Breast epithelium (tissue), 4 donors: ENCODE measurements at regions not wholly inside any gene's neighbourhood (a gene's known extent, or its start where the extent isn't known, plus 50 kb on each side); places are given as distances from the start of the nearest gene placed in this dataset.

ENCODE experiments used
- DNase-seq, 2 donors: peaks; one replicate each; pipeline ENCODE4 v3.0.0-alpha.2; 2019; ENCODE audit warnings: low spot score in 2 of 2
- H3K27ac ChIP-seq, 2 donors: fragments of 200-600 bp; sonication (generic) in 1 of 2; one replicate each; pipeline ENCODE4 v1.5.1; 2016 to 2019; ENCODE audit warnings: mild to moderate bottlenecking in 1 of 2
- H3K27me3 ChIP-seq, 2 donors: fragments of 200-600 bp; sonication (generic) in 1 of 2; one replicate each; pipeline versions ENCODE4 v1.5.1 to v1.6.0; 2017 to 2019; ENCODE audit warnings: control low read depth in 1 of 2, mild to moderate bottlenecking in 1 of 2
- H3K36me3 ChIP-seq: fragments of 200-600 bp; one replicate; pipeline ENCODE4 v1.5.1; 2019
- H3K4me1 ChIP-seq, 2 donors: fragments of 200-600 bp; sonication (generic); one replicate each; pipeline ENCODE4 v1.5.1; 2016 to 2019; ENCODE audit warnings: control low read depth in 1 of 2
- H3K4me3 ChIP-seq, 3 donors: fragments of 200-600 bp; sonication (generic); 1 replicate in 2 of 3; 2 replicates in 1 of 3; pipeline ENCODE4 v1.5.1; 2016 to 2019; ENCODE audit warnings: mild to moderate bottlenecking in 3 of 3, moderate library complexity in 2 of 3
- H3K9me3 ChIP-seq, 2 donors: fragments of 200-600 bp; sonication (generic) in 1 of 2; one replicate each; pipeline ENCODE4 v1.5.1; 2016 to 2019; ENCODE audit warnings: control low read depth in 1 of 2
- POLR2A ChIP-seq: fragments of 450-650 bp; IDR thresholded peaks from one replicate; pipeline ENCODE4 v1.6.1; 2016; ENCODE audit warnings: antibody characterized with exemption, mild to moderate bottlenecking, moderate library complexity
- POLR2AphosphoS5 ChIP-seq, 3 donors: sonication (generic); formaldehyde crosslinking; IDR thresholded peaks; one replicate each; pipeline ENCODE4 v1.6.1; 2017; ENCODE audit warnings: antibody characterized with exemption in 3 of 3
- intact Hi-C: fragments of 100-400 bp; cut with DNase I; formaldehyde crosslinking; loops from one replicate; pipeline ENCODE4 v1.15.1; 2023; ENCODE audit warnings: low total_unique reads
- TF ChIP-seq, protein P1 (sequence below), 3 donors: fragments of 450-650 bp; IDR thresholded peaks; one replicate each; pipeline ENCODE4 v1.5.1; 2016 to 2017; ENCODE audit warnings: antibody characterized with exemption in 3 of 3, mild to moderate bottlenecking in 3 of 3, moderate library complexity in 3 of 3

DNA sequence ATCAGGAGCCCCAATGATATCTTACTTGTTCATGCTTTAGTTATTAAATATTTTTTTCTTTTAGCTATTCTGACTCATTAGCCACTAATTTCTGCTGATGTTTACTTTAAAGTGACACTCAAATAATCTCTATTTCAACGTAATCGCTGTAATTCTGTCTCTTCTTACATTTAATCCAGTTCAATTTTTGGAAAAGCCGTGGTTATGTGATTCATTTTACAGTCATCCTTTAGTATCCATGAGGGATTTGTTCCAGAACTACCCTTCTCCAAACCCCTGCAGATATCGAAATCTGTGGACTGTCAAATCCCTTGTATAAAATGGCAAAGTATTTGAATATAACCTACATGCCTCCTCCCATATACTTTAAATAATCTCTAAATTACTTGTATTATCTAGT is 1103.4 kb downstream of the LRFN5 start:
- Histone ChIP-seq H3K4me1 (no peaks in the 10 kb centered on the region), H3K36me3 (no peaks in the 10 kb centered on the region), H3K4me3 (no peak overlapping the region), H3K27me3 (no peaks in the 10 kb centered on the region), H3K27ac (no peak overlapping the region), H3K9me3 (no peaks in the 10 kb centered on the region)
- intact Hi-C loops = no loop called here
- no peak for DNase-seq
- no peak for TF ChIP-seq POLR2A
- no peak for TF ChIP-seq POLR2AphosphoS5 (IDR thresholded peaks at IDR 0.05)

DNA sequence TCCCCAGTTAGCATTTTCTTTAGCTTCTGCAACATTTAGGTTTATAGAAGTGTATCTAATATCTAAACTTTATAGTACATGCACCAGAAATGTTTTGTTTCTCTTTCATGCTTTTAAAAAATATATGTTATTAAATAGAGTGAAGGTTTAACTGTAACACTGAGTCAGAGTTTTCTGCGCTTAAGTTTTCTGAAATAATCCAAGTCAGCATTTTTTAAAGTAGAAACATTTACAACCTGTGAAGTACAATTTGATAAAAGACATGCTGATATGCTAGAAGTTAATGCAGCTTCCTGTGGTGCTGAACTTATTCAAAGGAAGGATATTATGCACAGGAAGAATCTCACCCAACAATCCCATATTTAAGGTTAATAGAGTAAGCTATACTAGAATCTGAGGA is 1096.8 kb downstream of the LRFN5 start:
- Histone ChIP-seq H3K4me3 (no peak overlapping the region), H3K9me3 (no peaks in the 10 kb centered on the region), H3K27ac (no peak overlapping the region), H3K27me3 (no peaks in the 10 kb centered on the region), H3K36me3 (no peaks in the 10 kb centered on the region), H3K4me1 (no peaks in the 10 kb centered on the region)
- DNase-seq = no peak
- TF ChIP-seq POLR2A (no peak), POLR2AphosphoS5 (IDR thresholded peaks at IDR 0.05) (no peak)
- TF ChIP-seq, protein P1, sequence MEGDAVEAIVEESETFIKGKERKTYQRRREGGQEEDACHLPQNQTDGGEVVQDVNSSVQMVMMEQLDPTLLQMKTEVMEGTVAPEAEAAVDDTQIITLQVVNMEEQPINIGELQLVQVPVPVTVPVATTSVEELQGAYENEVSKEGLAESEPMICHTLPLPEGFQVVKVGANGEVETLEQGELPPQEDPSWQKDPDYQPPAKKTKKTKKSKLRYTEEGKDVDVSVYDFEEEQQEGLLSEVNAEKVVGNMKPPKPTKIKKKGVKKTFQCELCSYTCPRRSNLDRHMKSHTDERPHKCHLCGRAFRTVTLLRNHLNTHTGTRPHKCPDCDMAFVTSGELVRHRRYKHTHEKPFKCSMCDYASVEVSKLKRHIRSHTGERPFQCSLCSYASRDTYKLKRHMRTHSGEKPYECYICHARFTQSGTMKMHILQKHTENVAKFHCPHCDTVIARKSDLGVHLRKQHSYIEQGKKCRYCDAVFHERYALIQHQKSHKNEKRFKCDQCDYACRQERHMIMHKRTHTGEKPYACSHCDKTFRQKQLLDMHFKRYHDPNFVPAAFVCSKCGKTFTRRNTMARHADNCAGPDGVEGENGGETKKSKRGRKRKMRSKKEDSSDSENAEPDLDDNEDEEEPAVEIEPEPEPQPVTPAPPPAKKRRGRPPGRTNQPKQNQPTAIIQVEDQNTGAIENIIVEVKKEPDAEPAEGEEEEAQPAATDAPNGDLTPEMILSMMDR (IDR thresholded peaks at IDR 0.05) = no peak
- intact Hi-C loops = no loop called here

DNA sequence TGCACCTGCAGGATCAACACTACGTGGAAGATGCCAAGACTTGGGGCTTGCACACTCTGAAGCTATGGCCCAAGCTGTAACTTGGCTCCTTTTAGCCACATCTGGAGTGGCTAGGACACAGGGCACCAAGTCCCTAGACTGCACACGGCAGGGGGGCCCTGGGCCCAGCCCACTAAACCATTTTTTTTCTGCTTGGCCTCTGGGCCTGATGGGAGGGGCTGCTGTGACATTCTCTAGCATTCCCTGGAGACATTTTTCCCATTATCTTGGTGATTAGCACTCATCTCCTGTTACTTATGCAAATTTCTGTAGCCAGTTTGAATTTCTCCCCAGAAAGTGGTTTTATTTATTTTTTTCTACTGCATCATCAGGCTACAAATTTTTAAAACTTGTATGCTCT is 1080.7 kb downstream of the LRFN5 start:
- intact Hi-C loops = no loop called here
- DNase-seq = no peak
- Histone ChIP-seq H3K9me3 (no peaks in the 10 kb centered on the region), H3K27ac (no peak overlapping the region), H3K4me1 (no peaks in the 10 kb centered on the region), H3K36me3 (no peaks in the 10 kb centered on the region), H3K4me3 (no peak overlapping the region), H3K27me3 (no peaks in the 10 kb centered on the region)
- TF ChIP-seq, protein P1 (IDR thresholded peaks at IDR 0.05) = no peak
- no peak for TF ChIP-seq POLR2AphosphoS5 (IDR thresholded peaks at IDR 0.05)
- TF ChIP-seq POLR2A = no peak

DNA sequence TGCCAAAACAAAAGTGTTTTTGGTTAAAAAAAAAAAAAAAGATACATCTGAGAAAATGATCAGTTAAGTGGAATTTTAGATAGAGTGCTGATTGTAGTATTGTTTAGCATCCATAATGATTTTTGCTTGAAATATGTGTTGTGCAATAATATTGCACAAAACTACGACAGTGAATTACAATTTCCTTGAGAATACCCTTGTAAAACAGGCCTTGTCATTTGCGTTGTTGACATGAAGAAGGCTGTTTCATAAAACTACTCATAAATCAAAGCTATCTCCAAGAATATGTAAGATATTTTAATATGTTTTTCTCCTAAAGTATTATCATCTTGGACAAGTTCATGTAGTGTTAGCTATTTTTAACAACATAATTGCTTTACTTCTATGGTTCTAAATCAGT is 1077.0 kb downstream of the LRFN5 start:
- Histone ChIP-seq H3K9me3 (no peaks in the 10 kb centered on the region), H3K27me3 (no peaks in the 10 kb centered on the region), H3K27ac (no peak overlapping the region), H3K36me3 (no peaks in the 10 kb centered on the region), H3K4me1 (no peaks in the 10 kb centered on the region), H3K4me3 (no peak overlapping the region)
- intact Hi-C loops = no loop called here
- DNase-seq = no peak
- no peak for TF ChIP-seq POLR2A
- TF ChIP-seq, protein P1 (IDR thresholded peaks at IDR 0.05) = no peak
- TF ChIP-seq POLR2AphosphoS5 (IDR thresholded peaks at IDR 0.05) = no peak

DNA sequence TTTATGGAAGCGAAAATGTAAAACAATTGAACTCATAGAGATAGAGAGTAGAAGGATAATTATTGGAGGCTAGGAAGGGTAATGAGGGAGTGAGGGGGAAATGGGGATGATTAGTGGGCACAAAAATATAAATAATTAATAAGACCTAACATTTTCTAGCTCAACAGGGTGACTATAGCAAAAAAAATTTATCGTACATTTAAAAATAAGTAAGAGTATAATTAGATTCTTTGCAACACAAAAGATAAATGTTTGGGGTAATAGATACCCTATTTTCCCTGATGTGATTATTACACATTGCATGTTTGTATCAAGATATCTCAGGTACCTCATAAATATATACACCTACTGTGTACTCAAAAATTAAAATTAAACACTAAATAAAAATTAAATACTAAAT is 1070.0 kb downstream of the LRFN5 start:
- Histone ChIP-seq H3K27me3 (no peaks in the 10 kb centered on the region), H3K27ac (no peak overlapping the region), H3K4me3 (no peak overlapping the region), H3K9me3 (no peaks in the 10 kb centered on the region), H3K36me3 (no peaks in the 10 kb centered on the region), H3K4me1 (no peaks in the 10 kb centered on the region)
- intact Hi-C loops = no loop called here
- DNase-seq = no peak
- TF ChIP-seq POLR2AphosphoS5 (IDR thresholded peaks at IDR 0.05) (no peak), POLR2A (no peak)
- TF ChIP-seq, protein P1 (IDR thresholded peaks at IDR 0.05) = no peak

DNA sequence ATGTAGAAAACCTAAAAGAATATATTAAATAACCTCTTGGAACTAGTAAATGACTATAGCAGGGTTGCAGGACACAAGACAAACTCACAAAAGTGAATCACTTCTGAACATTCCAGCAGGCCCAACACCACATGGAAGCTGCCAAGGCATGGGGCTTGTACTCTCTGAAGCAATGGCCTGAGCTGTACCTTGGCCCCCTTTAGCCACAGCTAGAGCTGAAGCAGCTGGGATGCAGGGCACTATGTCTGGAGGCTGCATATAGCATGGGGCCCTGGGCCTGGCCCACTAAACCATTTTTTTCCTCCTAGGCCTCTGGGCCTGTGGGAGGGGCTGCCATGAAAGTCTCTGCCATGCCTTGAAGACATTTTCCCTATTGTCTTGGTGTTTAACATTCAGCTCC is 1067.3 kb downstream of the LRFN5 start:
- no peaks in the 10 kb centered on the region for H3K4me1 ChIP-seq
- no peaks in the 10 kb centered on the region for H3K9me3 ChIP-seq
- no peaks in the 10 kb centered on the region for H3K27me3 ChIP-seq
- no peaks in the 10 kb centered on the region for H3K36me3 ChIP-seq
- intact Hi-C loops = no loop called here
- H3K27ac ChIP-seq = no peak overlapping the region
- TF ChIP-seq POLR2AphosphoS5 (IDR thresholded peaks at IDR 0.05) (no peak), POLR2A (no peak)
- TF ChIP-seq, protein P1 (IDR thresholded peaks at IDR 0.05) = no peak
- H3K4me3 ChIP-seq = no peak overlapping the region
- no peak for DNase-seq
